SK-N-SH (cell line): ENCODE measurements at regions not wholly inside any gene's neighbourhood (a gene's known extent, or its start where the extent isn't known, plus 50 kb on each side); places are given as distances from the start of the nearest gene placed in this dataset.
A peak's percentile ranks its signal among the peaks of the same experiment; 100 is the strongest.

Experiments
- CTCF ChIA-PET: fragments of 300-600, 350-600 bp; formaldehyde crosslinking; extraction: SDS; loops from one replicate; lab custom pipeline; 2021; lab: Yijun Ruan, JAX
- POLR2A ChIA-PET: fragments of 350-600 bp; sonication (Branson Sonifier 250); formaldehyde crosslinking; extraction: SDS; loops from one replicate; lab custom pipeline; 2020; ENCODE audit warnings: antibody characterized with exemption, inconsistent platforms; lab: Yijun Ruan, JAX
- DNase-seq: peaks from one replicate; pipeline ENCODE4 v3.0.0; 2012
- H2AFZ ChIP-seq: fragments of 200-600 bp; sonication (generic); 2 replicates; pipeline ENCODE4 v1.8.1; 2016; ENCODE audit warnings: antibody characterized with exemption, mild to moderate bottlenecking, low read depth
- H3F3A ChIP-seq: fragments of 200-600 bp; sonication (generic); replicated peaks from 2 replicates; pipeline ENCODE3; 2016; ENCODE audit warnings: antibody characterized with exemption, mild to moderate bottlenecking; ENCODE audit not compliant: insufficient read depth
- H3K27ac ChIP-seq, 2 experiments: fragments of 200-500 bp in 1 of 2; fragments of 200-600 bp in 1 of 2; sonication (Bioruptor generic) in 1 of 2; sonication (generic), shearing (Covaris generic) in 1 of 2; 2 replicates each; pipeline versions ENCODE4 v1.5.1 to v1.6.1; 2014 to 2016; ENCODE audit warnings: low read depth in 2 of 2, inconsistent platforms in 1 of 2, low read length in 1 of 2, mild to moderate bottlenecking in 1 of 2, mixed read lengths in 1 of 2
- H3K27me3 ChIP-seq: fragments of 200-600 bp; sonication (generic), shearing (Covaris generic); 2 replicates; pipeline ENCODE4 v1.6.1; 2016; ENCODE audit warnings: mixed run types; ENCODE audit not compliant: insufficient read depth
- H3K36me3 ChIP-seq, 2 experiments: fragments of 200-500 bp in 1 of 2; fragments of 200-600 bp in 1 of 2; sonication (Bioruptor generic) in 1 of 2; sonication (generic) in 1 of 2; replicated peaks in 1 of 2; 2 replicates each; pipeline versions ENCODE3 to v1.5.1; 2014 to 2016; ENCODE audit warnings: low read length in 1 of 2, mild to moderate bottlenecking in 1 of 2; ENCODE audit not compliant: insufficient read depth in 2 of 2, control insufficient read depth in 1 of 2
- H3K4me1 ChIP-seq, 2 experiments: fragments of 200-500 bp in 1 of 2; fragments of 200-600 bp in 1 of 2; sonication (Bioruptor generic) in 1 of 2; sonication (generic), shearing (Covaris generic) in 1 of 2; 2 replicates each; pipeline versions ENCODE4 v1.5.1 to v1.6.1; 2014 to 2016; ENCODE audit warnings: low read depth in 1 of 2, low read length in 1 of 2, mixed run types in 1 of 2; ENCODE audit not compliant: insufficient read depth in 2 of 2, control insufficient read depth in 1 of 2
- H3K4me2 ChIP-seq: fragments of 200-600 bp; sonication (generic), shearing (Covaris generic); 2 replicates; pipeline ENCODE4 v1.6.1; 2017; ENCODE audit warnings: mixed run types
- H3K4me3 ChIP-seq, 2 experiments: fragments of 200-500 bp in 1 of 2; fragments of 200-600 bp in 1 of 2; sonication (Bioruptor generic) in 1 of 2; sonication (generic), shearing (Covaris generic) in 1 of 2; 2 replicates each; pipeline versions ENCODE4 v1.5.1 to v1.8.1; 2014 to 2016; ENCODE audit warnings: low read depth in 2 of 2, inconsistent platforms in 1 of 2, low read length in 1 of 2, mild to moderate bottlenecking in 1 of 2, mixed read lengths in 1 of 2, moderate library complexity in 1 of 2
- H3K79me2 ChIP-seq: fragments of 200-600 bp; sonication (generic); 2 replicates; pipeline ENCODE4 v1.8.1; 2017; ENCODE audit warnings: mild to moderate bottlenecking; ENCODE audit not compliant: insufficient read depth
- H3K9ac ChIP-seq: fragments of 200-600 bp; sonication (generic); 2 replicates; pipeline ENCODE4 v1.6.1; 2017; ENCODE audit warnings: mixed run types
- H3K9me2 ChIP-seq: fragments of 200-600 bp; sonication (generic); 2 replicates; pipeline ENCODE4 v1.6.1; 2017; ENCODE audit warnings: mixed run types
- H3K9me3 ChIP-seq: fragments of 200-600 bp; sonication (generic); 2 replicates; pipeline ENCODE4 v1.6.1; 2017; ENCODE audit warnings: mixed run types, mild to moderate bottlenecking, moderate library complexity
- H4K20me1 ChIP-seq: fragments of 200-600 bp; sonication (generic); 2 replicates; pipeline ENCODE4 v1.6.1; 2017; ENCODE audit warnings: mild to moderate bottlenecking, mixed run types; ENCODE audit not compliant: insufficient read depth
- EZH2phosphoT487 ChIP-seq: fragments of 200-600 bp; sonication (generic); IDR thresholded peaks from 2 replicates; pipeline ENCODE4 v1.6.1; 2017; ENCODE audit warnings: low read depth, mixed run types, mild to moderate bottlenecking, antibody characterized with exemption, moderate library complexity, borderline replicate concordance
- FOXJ3 ChIP-seq: sonication (generic); formaldehyde crosslinking; IDR thresholded peaks from 2 replicates; pipeline ENCODE4 v1.5.1; 2020; ENCODE audit warnings: mild to moderate bottlenecking, missing genetic modification reagents
- JUND ChIP-seq: IDR thresholded peaks from 2 replicates; pipeline ENCODE4 v1.4.0; 2012
- MEF2A ChIP-seq: IDR thresholded peaks from 2 replicates; pipeline ENCODE4 v1.4.0; 2012; ENCODE audit warnings: low read depth, borderline replicate concordance
- NFIC ChIP-seq: IDR thresholded peaks from 2 replicates; pipeline ENCODE4 v1.4.0; 2012; ENCODE audit warnings: borderline replicate concordance
- POLR2AphosphoS5 ChIP-seq: IDR thresholded peaks from 2 replicates; pipeline ENCODE4 v1.6.1; 2012; ENCODE audit warnings: low read depth, low read length
- RFX5 ChIP-seq: IDR thresholded peaks from 2 replicates; pipeline ENCODE4 v1.6.1; 2012; ENCODE audit warnings: mild to moderate bottlenecking, improper control_type of control experiment, low read length
- RXRA ChIP-seq: IDR thresholded peaks from 2 replicates; pipeline ENCODE4 v1.4.0; 2012; ENCODE audit warnings: low read depth, mild to moderate bottlenecking, borderline replicate concordance
- SIN3A ChIP-seq: IDR thresholded peaks from 2 replicates; pipeline ENCODE4 v1.6.1; 2012; ENCODE audit warnings: low read depth, mild to moderate bottlenecking, low read length, moderate library complexity, borderline replicate concordance
- SMC3 ChIP-seq: IDR thresholded peaks from 2 replicates; pipeline ENCODE4 v1.6.1; 2012; ENCODE audit warnings: low read depth, low read length, improper control_type of control experiment
- TCF12 ChIP-seq: IDR thresholded peaks from 2 replicates; pipeline ENCODE4 v1.4.0; 2012
- TEAD4 ChIP-seq: IDR thresholded peaks from 2 replicates; pipeline ENCODE4 v1.4.0; 2012; ENCODE audit warnings: mild to moderate bottlenecking, borderline replicate concordance; ENCODE audit not compliant: insufficient read depth
- YY1 ChIP-seq: IDR thresholded peaks from 2 replicates; pipeline ENCODE4 v1.4.0; 2012; ENCODE audit warnings: low read depth, mild to moderate bottlenecking
- WGBS: methylation state at CpG from one replicate; pipeline ENCODE4 v1.1.6; 2017; ENCODE audit warnings: low lambda C conversion rate; 5-methylcytosine and 5-hydroxymethylcytosine counted together
- TF ChIP-seq, protein P1 (sequence below): IDR thresholded peaks from 2 replicates; pipeline ENCODE4; 2012
- TF ChIP-seq, protein P2 (sequence below): fragments of 150-350 bp; IDR thresholded peaks from 2 replicates; pipeline ENCODE4 v1.6.1; 2016; ENCODE audit warnings: mild to moderate bottlenecking, low read depth, low read length
- TF ChIP-seq, protein P3 (sequence below): IDR thresholded peaks from 2 replicates; pipeline ENCODE4 v1.4.0; 2012; ENCODE audit warnings: low read depth, borderline replicate concordance
- TF ChIP-seq, protein P4 (sequence below): IDR thresholded peaks from 2 replicates; pipeline ENCODE4 v1.4.0; 2012; ENCODE audit warnings: low read depth

DNA sequence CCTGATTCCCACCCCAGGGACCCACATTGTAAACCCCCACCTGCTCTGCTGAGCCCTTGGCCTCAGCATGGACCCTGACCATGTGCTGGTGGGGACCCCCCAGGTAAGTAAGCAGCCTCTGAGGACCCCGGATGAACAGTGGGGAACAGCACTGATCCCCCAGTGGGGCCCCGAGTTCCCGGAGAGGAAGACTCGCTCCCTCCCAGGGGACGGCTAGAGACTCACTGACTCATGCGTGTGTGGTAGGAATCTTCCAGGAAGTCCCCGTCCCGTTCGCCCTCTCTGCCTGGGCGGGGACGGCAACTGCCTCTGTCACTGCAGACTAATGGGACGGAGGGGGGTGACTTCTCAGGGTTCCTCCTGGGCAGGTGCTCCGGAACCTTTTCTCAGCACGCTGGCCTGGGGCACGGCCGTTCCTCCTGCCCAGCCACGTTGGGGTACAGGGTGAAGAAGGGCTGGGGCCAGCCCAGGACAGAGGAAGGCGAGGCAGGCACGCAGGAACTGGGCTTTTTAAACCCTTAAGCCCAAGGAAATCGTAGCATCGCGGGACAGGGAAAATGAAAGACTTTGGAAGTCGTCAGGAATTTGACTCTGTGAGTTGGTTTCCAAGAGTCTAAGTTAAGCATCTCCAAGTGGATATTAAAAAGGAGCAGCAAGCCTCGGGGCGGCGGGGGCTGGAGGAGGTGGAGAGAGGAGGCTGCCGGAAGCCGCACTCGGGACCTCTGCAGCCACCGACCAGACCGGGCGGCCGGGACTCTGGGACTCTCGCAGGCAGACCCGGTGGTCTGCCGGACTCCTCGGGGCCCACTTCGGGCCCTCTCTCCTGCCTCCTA is 178.7 kb downstream of the SEC14L1 start (continued):
- TF ChIP-seq NFIC, result peak; percentile 35; the same call in 1 of the 2 replicates
- no peak for TF ChIP-seq EZH2phosphoT487
- peak; percentile 13; the same call in 1 of the 2 replicates for TF ChIP-seq RXRA
- TF ChIP-seq YY1, result no peak
- TF ChIP-seq, protein P1, sequence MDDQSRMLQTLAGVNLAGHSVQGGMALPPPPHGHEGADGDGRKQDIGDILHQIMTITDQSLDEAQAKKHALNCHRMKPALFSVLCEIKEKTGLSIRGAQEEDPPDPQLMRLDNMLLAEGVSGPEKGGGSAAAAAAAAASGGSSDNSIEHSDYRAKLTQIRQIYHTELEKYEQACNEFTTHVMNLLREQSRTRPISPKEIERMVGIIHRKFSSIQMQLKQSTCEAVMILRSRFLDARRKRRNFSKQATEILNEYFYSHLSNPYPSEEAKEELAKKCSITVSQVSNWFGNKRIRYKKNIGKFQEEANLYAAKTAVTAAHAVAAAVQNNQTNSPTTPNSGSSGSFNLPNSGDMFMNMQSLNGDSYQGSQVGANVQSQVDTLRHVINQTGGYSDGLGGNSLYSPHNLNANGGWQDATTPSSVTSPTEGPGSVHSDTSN, result peak; percentile 36; the same call in 1 of the 2 replicates
- TF ChIP-seq SIN3A, result no peak
- peak; percentile 53; the same call in 1 of the 2 replicates for TF ChIP-seq JUND
- TF ChIP-seq RFX5, result no peak
- TF ChIP-seq MEF2A, result no peak
- peak; percentile 28; the same call in 1 of the 2 replicates for TF ChIP-seq TEAD4
- TF ChIP-seq, protein P2, sequence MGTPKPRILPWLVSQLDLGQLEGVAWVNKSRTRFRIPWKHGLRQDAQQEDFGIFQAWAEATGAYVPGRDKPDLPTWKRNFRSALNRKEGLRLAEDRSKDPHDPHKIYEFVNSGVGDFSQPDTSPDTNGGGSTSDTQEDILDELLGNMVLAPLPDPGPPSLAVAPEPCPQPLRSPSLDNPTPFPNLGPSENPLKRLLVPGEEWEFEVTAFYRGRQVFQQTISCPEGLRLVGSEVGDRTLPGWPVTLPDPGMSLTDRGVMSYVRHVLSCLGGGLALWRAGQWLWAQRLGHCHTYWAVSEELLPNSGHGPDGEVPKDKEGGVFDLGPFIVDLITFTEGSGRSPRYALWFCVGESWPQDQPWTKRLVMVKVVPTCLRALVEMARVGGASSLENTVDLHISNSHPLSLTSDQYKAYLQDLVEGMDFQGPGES, result no peak
- TF ChIP-seq, protein P3, sequence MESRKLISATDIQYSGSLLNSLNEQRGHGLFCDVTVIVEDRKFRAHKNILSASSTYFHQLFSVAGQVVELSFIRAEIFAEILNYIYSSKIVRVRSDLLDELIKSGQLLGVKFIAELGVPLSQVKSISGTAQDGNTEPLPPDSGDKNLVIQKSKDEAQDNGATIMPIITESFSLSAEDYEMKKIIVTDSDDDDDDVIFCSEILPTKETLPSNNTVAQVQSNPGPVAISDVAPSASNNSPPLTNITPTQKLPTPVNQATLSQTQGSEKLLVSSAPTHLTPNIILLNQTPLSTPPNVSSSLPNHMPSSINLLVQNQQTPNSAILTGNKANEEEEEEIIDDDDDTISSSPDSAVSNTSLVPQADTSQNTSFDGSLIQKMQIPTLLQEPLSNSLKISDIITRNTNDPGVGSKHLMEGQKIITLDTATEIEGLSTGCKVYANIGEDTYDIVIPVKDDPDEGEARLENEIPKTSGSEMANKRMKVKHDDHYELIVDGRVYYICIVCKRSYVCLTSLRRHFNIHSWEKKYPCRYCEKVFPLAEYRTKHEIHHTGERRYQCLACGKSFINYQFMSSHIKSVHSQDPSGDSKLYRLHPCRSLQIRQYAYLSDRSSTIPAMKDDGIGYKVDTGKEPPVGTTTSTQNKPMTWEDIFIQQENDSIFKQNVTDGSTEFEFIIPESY, result no peak
- TF ChIP-seq POLR2AphosphoS5, result peak; percentile 71
- TF ChIP-seq SMC3, result no peak

DNA sequence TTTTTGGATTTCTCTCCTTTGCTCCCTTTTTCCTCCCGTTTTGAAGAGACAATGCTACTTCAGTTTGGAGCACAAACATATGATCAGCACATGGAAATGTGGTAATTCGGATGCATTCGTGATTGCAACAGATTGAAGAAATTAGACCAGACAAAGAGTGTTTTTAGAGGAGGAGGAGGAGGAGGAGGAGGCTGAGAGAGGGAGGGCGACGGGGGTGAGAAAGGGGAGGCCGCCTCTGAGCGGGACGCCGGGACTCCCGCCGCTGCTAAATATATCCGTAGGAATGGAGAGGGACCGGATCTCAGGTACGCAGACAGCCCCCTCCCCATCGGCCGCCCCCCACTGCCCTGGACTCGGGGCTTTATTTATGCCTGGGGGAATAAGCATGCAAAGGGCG is 179.3 kb downstream of the SEC14L1 start:
- CTCF ChIA-PET, result interaction anchor here (4.5 kb wide), 1 partner anchor 12 kb away, joined by 24 read pairs; no protein-coding TSS in a partner anchor
- no peaks in the 10 kb centered on the region for H3K36me3 ChIP-seq
- TF ChIP-seq TCF12 (peak; percentile 28; the same call in 1 of the 2 replicates), FOXJ3 (CRISPR knock-in tag) (no peak)
- TF ChIP-seq, protein P4, sequence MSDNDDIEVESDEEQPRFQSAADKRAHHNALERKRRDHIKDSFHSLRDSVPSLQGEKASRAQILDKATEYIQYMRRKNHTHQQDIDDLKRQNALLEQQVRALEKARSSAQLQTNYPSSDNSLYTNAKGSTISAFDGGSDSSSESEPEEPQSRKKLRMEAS, result 0 out of 2 replicates have a peak, but pooled peaks have one; percentile 33
- TF ChIP-seq, all 33 proteins: peak for 2
- Histone ChIP-seq H3K27me3 (no peaks in the 10 kb centered on the region), H3K9me3 (no peaks in the 10 kb centered on the region), H3F3A (peaks cover 50% of the 10 kb centered on the region), H3K4me2 (peak overlapping the region; percentile 76), H3K9me2 (no peaks in the 10 kb centered on the region), H3K79me2 (peaks cover 49% of the 10 kb centered on the region), H4K20me1 (no peaks in the 10 kb centered on the region), H3K27ac (peak overlapping the region; percentile 48 to 81; a peak in 3 of 4 replicates), H2AFZ (0 out of 2 replicates have a peak overlapping the region, but pooled peaks have one; percentile 19), H3K4me3 (peak overlapping the region; percentile 12 to 53; a peak in 3 of 4 replicates), H3K4me1 (peaks cover 67 to 76% of the 10 kb centered on the region in 2 experiments), H3K9ac (peak overlapping the region; percentile 62)
- 69% methylated on average over 18 of the region's 18 CpGs for WGBS
- DNase-seq, result peak; percentile 44
- POLR2A ChIA-PET, result no interaction called here
